HepG2 (cell line): ENCODE measurements at regions not wholly inside any gene's neighbourhood (a gene's known extent, or its start where the extent isn't known, plus 50 kb on each side); places are given as distances from the start of the nearest gene placed in this dataset.

Experiments used
- ATAC-seq: fragments of 200-7000 bp; cut with Tn5 transposase; 3 replicates; pipeline ENCODE4 v1.9.1; 2020; ENCODE audit warnings: mild to moderate bottlenecking, moderate library complexity
- BruUV-seq: library from RNA; stranded (reverse); fragments of 400-500 nt; replicated peaks from 2 replicates; lab custom pipeline; 2021; lab: Mats Ljungman, UMichigan
- CTCF ChIA-PET: fragments of 300-600 bp; formaldehyde crosslinking; extraction: SDS; loops from one replicate; lab custom pipeline; 2021; ENCODE audit warnings: low total read pairs, inconsistent platforms, low intra/inter-chr PET ratio; lab: Yijun Ruan, JAX
- POLR2A ChIA-PET: fragments of 350-600 bp; sonication (Branson Sonifier 250); formaldehyde crosslinking; loops from one replicate; lab custom pipeline; 2020; ENCODE audit warnings: antibody characterized with exemption, inconsistent platforms; lab: Yijun Ruan, JAX
- DNase-seq: peaks from one replicate; pipeline ENCODE4 v3.0.0-alpha.2; 2015; ENCODE audit warnings: low spot score
- FAIRE-seq: peaks from 3 replicates; lab custom pipeline; 2011; peaks lifted over from hg19 to GRCh38; lab: Jason Lieb, UNC
- H2AFZ ChIP-seq: one replicate; pipeline ENCODE4 v1.6.1; 2011; ENCODE audit warnings: low read length, inconsistent platforms
- H3K27ac ChIP-seq: fragments of 300-600 bp; 3 replicates; pipeline ENCODE4 v1.8.0; 2011; ENCODE audit warnings: mixed run types, mild to moderate bottlenecking, mixed read lengths, low read length, inconsistent platforms; ENCODE audit not compliant: insufficient read depth; ENCODE audit errors: extremely low read length
- H3K27me3 ChIP-seq, 2 experiments: fragments of 200-600 bp in 1 of 2; 2 replicates in 1 of 2; 3 replicates in 1 of 2; pipeline versions ENCODE4 v1.6.0 to v1.8.0; 2011; ENCODE audit warnings: low read length in 2 of 2, mild to moderate bottlenecking in 2 of 2, moderate library complexity in 2 of 2, inconsistent platforms in 1 of 2; ENCODE audit not compliant: insufficient read depth in 2 of 2, control insufficient read depth in 1 of 2
- H3K36me3 ChIP-seq, 2 experiments: fragments of 200-600 bp in 1 of 2; replicated peaks in 1 of 2; 2 replicates in 1 of 2; 3 replicates in 1 of 2; pipeline versions ENCODE4 v1.5.1 to v1.8.0; 2011; ENCODE audit warnings: low read length in 2 of 2, inconsistent platforms in 1 of 2; ENCODE audit not compliant: insufficient read depth in 2 of 2, control insufficient read depth in 1 of 2
- H3K4me1 ChIP-seq: 2 replicates; pipeline ENCODE4 v1.5.1; 2012; ENCODE audit warnings: low read length, inconsistent platforms; ENCODE audit not compliant: insufficient read depth
- H3K4me2 ChIP-seq: 2 replicates; pipeline ENCODE4 v1.6.0; 2011; ENCODE audit warnings: low read depth, low read length, inconsistent platforms
- H3K4me3 ChIP-seq, 3 experiments: fragments of 200-600 bp in 1 of 3; sonication (generic), shearing (Covaris generic) in 1 of 3; replicated peaks in 1 of 3; 2 replicates each; pipeline ENCODE4 v1.5.1; 2011 to 2016; ENCODE audit warnings: low read length in 3 of 3, inconsistent platforms in 2 of 3, low read depth in 2 of 3, mild to moderate bottlenecking in 2 of 3, control low read depth in 1 of 3, mixed read lengths in 1 of 3; ENCODE audit not compliant: insufficient read depth in 1 of 3
- H3K79me2 ChIP-seq: one replicate; pipeline ENCODE4 v1.6.1; 2011; ENCODE audit warnings: low read length, inconsistent platforms; ENCODE audit not compliant: insufficient read depth
- H3K9ac ChIP-seq: 2 replicates; pipeline ENCODE4 v1.6.0; 2011; ENCODE audit warnings: mild to moderate bottlenecking, low read depth, low read length, inconsistent platforms; ENCODE audit not compliant: insufficient read depth
- H3K9me3 ChIP-seq: 2 replicates; pipeline ENCODE4 v1.5.1; 2012; ENCODE audit warnings: mild to moderate bottlenecking, low read length
- H4K20me1 ChIP-seq: 2 replicates; pipeline ENCODE4 v1.6.0; 2011; ENCODE audit warnings: inconsistent platforms, mild to moderate bottlenecking, low read length, moderate library complexity; ENCODE audit not compliant: insufficient read depth
- BRF2 ChIP-seq: sonication (generic); formaldehyde crosslinking; IDR thresholded peaks from 2 replicates; pipeline ENCODE4 v1.8.1; 2022; ENCODE audit warnings: mild to moderate bottlenecking, missing genetic modification reagents
- DNMT1 ChIP-seq: sonication (generic); formaldehyde crosslinking; IDR thresholded peaks from 2 replicates; pipeline ENCODE4 v1.5.1; 2020; ENCODE audit warnings: mild to moderate bottlenecking, missing genetic modification reagents
- GMEB1 ChIP-seq: sonication (generic); formaldehyde crosslinking; IDR thresholded peaks from 2 replicates; pipeline ENCODE4 v1.5.1; 2020; ENCODE audit warnings: missing genetic modification reagents, mild to moderate bottlenecking, borderline replicate concordance
- MEIS2 ChIP-seq: sonication (generic); formaldehyde crosslinking; IDR thresholded peaks from 2 replicates; pipeline ENCODE4 v1.9.0; 2021; ENCODE audit warnings: mild to moderate bottlenecking, missing genetic modification reagents
- MXD1 ChIP-seq: sonication (generic); formaldehyde crosslinking; IDR thresholded peaks from 2 replicates; pipeline ENCODE4 v1.4.0; 2020; ENCODE audit warnings: mild to moderate bottlenecking, missing genetic modification reagents
- MYPOP ChIP-seq: sonication (generic); formaldehyde crosslinking; IDR thresholded peaks from 2 replicates; pipeline ENCODE4 v1.8.1; 2023; ENCODE audit warnings: mild to moderate bottlenecking, moderate library complexity, missing genetic modification reagents
- SP5 ChIP-seq: IDR thresholded peaks from 2 replicates; pipeline ENCODE4 v1.6.1; 2016; ENCODE audit warnings: low read depth, borderline replicate concordance
- ZBED4 ChIP-seq: sonication (generic); formaldehyde crosslinking; IDR thresholded peaks from 2 replicates; pipeline ENCODE4 v1.4.0; 2020; ENCODE audit warnings: missing genetic modification reagents, borderline replicate concordance
- ZNF256 ChIP-seq: sonication (generic); formaldehyde crosslinking; conservative IDR thresholded peaks from 2 replicates; pipeline ENCODE4 v1.4.0; 2020; ENCODE audit warnings: missing genetic modification reagents
- ZNF343 ChIP-seq: sonication (generic); formaldehyde crosslinking; IDR thresholded peaks from 2 replicates; pipeline ENCODE4 v1.4.0; 2020; ENCODE audit warnings: mild to moderate bottlenecking, missing genetic modification reagents
- ZNF367 ChIP-seq: sonication (generic); formaldehyde crosslinking; IDR thresholded peaks from 2 replicates; pipeline ENCODE4 v1.4.0; 2020; ENCODE audit warnings: missing genetic modification reagents, borderline replicate concordance
- ZNF570 ChIP-seq: sonication (generic); formaldehyde crosslinking; IDR thresholded peaks from 2 replicates; pipeline ENCODE4 v1.4.0; 2020; ENCODE audit warnings: mild to moderate bottlenecking, missing genetic modification reagents, borderline replicate concordance
- ZNF766 ChIP-seq: sonication (generic); formaldehyde crosslinking; IDR thresholded peaks from 2 replicates; pipeline ENCODE4 v1.5.0; 2020; ENCODE audit warnings: missing genetic modification reagents, borderline replicate concordance
- WGBS: methylation state at CpG from one replicate; pipeline ENCODE4 v1.1.6; 2017; ENCODE audit warnings: low lambda C conversion rate; 5-methylcytosine and 5-hydroxymethylcytosine counted together
- in situ Hi-C: cut with HindIII; loops from 2 replicates; pipeline ENCODE4 v1.10.0; 2017; ENCODE audit warnings: low pct_unique_long_range_greater_than_20kb; ENCODE audit not compliant: extremely low pct_ligation_motif_present
- intact Hi-C: fragments of 100-400 bp; cut with micrococcal nuclease; formaldehyde crosslinking; loops from one replicate; pipeline ENCODE4 v1.10.0; 2022; ENCODE audit not compliant: unreplicated experiment
- TF ChIP-seq, protein P1 (sequence below): sonication (generic); formaldehyde crosslinking; IDR thresholded peaks from 2 replicates; pipeline ENCODE4 v1.5.0; 2020; ENCODE audit warnings: mild to moderate bottlenecking, missing genetic modification reagents

- Histone ChIP-seq H3K4me1 (no peaks in the 10 kb centered on the region), H3K9ac (no peak overlapping the region), H3K36me3 (no peaks in the 10 kb centered on the region), H3K27ac (no peak overlapping the region), H3K9me3 (no peaks in the 10 kb centered on the region), H3K4me3 (no peak overlapping the region), H4K20me1 (no peaks in the 10 kb centered on the region), H3K27me3 (peaks cover 0 to 11% of the 10 kb centered on the region in 2 experiments; a peak in 1 of 5 replicates), H3K79me2 (no peaks in the 10 kb centered on the region), H2AFZ (no peak overlapping the region), H3K4me2 (no peak overlapping the region)
- no TSS peak for BruUV-seq
- intact Hi-C loops (no loop called here), in situ Hi-C loops (no loop called here)
- ChIA-PET CTCF (no interaction called here), POLR2A (no interaction called here)
- no peak for DNase-seq
- FAIRE-seq = no peak
- no peak for ATAC-seq
- WGBS = 29% methylated on average over 4 of the region's 4 CpGs
- TF ChIP-seq ZBED4 (no peak), ZNF256 (no peak), MXD1 (CRISPR knock-in tag) (no peak), GMEB1 (CRISPR knock-in tag) (no peak), ZNF367 (no peak), ZNF343 (CRISPR knock-in tag) (no peak), BRF2 (CRISPR knock-in tag) (no peak), ZNF570 (no peak), SP5 (CRISPR knock-in tag) (no peak), ZNF766 (CRISPR knock-in tag) (no peak), MYPOP (CRISPR knock-in tag) (no peak), MEIS2 (CRISPR knock-in tag) (no peak), DNMT1 (no peak)
- TF ChIP-seq, protein P1, sequence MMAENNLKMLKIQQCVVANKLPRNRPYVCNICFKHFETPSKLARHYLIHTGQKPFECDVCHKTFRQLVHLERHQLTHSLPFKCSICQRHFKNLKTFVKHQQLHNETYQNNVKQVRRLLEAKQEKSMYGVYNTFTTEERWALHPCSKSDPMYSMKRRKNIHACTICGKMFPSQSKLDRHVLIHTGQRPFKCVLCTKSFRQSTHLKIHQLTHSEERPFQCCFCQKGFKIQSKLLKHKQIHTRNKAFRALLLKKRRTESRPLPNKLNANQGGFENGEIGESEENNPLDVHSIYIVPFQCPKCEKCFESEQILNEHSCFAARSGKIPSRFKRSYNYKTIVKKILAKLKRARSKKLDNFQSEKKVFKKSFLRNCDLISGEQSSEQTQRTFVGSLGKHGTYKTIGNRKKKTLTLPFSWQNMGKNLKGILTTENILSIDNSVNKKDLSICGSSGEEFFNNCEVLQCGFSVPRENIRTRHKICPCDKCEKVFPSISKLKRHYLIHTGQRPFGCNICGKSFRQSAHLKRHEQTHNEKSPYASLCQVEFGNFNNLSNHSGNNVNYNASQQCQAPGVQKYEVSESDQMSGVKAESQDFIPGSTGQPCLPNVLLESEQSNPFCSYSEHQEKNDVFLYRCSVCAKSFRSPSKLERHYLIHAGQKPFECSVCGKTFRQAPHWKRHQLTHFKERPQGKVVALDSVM = no peak
These were observed 157.8 kb downstream of the INSIG2 start for GRCh38 chr2:118246079-118246478.
